Activated CD4-positive, alpha-beta memory T cell treated with anti-CD3 and anti-CD28 coated beads for 36 hours (primary cell): ENCODE measurements at regions not wholly inside any gene's neighbourhood (a gene's known extent, or its start where the extent isn't known, plus 50 kb on each side); places are given as distances from the start of the nearest gene placed in this dataset.

Source experiments
- CTCF ChIA-PET: fragments of 350-600 bp; sonication (Branson Sonifier 250); formaldehyde crosslinking; loops from one replicate; lab custom pipeline; 2021; ENCODE audit warnings: antibody characterized with exemption, inconsistent platforms; lab: Charles Lee
- POLR2A ChIA-PET: fragments of 350-600 bp; sonication (Branson Sonifier 250); formaldehyde crosslinking; loops from one replicate; lab custom pipeline; 2021; ENCODE audit warnings: antibody characterized with exemption; lab: Charles Lee
- DNase-seq: peaks from one replicate; pipeline ENCODE4 v3.0.0-alpha.2; 2020
- H3K27ac Mint-ChIP-seq: one replicate; pipeline ENCODE4 v1.8.0; 2021; ENCODE audit warnings: mixed read lengths
- H3K27me3 Mint-ChIP-seq: one replicate; pipeline ENCODE4 v1.8.0; 2021; ENCODE audit warnings: mixed read lengths
- H3K36me3 Mint-ChIP-seq: one replicate; pipeline ENCODE4 v1.8.0; 2021; ENCODE audit warnings: mixed read lengths
- H3K4me1 Mint-ChIP-seq: one replicate; pipeline ENCODE4 v1.8.0; 2021; ENCODE audit warnings: low read depth, mixed read lengths
- H3K4me3 Mint-ChIP-seq: one replicate; pipeline ENCODE4 v1.8.0; 2021; ENCODE audit warnings: mild to moderate bottlenecking, mixed read lengths
- H3K9me3 Mint-ChIP-seq: one replicate; pipeline ENCODE4 v1.8.0; 2021; ENCODE audit warnings: mixed read lengths
- intact Hi-C: fragments of 100-400 bp; cut with micrococcal nuclease; formaldehyde crosslinking; loops from one replicate; pipeline ENCODE4 v1.15.1; 2023

DNA sequence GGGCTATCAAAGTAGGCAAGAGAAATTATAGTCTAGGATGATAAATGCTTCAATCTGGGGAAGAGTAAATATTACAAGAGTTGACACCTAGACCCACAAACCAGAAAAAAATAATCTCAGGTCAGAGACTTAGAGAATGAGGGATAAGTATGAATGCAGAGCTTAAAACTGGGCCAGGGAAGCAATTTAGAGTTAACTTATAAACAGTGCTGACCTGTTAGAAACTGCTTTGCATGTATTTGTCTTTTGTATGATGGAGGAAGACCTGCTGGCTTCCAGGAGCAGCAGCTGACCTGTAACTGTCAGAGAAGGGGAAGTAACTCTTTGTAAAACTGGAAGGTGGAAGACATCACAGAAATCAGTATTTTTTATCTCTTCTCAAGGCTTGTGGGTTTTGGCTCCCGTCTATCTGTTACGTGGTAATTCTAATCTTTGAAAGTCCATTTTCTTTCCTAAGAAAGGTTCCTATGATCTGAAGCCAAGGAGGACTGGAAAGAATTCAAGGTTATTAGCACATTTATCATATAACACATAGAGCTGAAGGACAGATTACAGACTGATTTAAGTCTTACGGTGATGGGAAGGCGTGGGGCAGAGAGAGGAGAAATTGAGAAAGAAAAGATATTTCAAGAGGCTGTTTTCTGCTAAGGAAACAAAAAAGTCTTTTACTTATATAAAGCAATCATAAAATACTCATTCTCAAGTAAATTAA is 114.7 kb upstream of the ADAMTS19 start:
- no peak overlapping the region for H3K4me3 Mint-ChIP-seq
- DNase-seq: no peak
- peaks cover 2% of the 10 kb centered on the region for H3K36me3 Mint-ChIP-seq
- intact Hi-C loops: no loop called here
- H3K9me3 Mint-ChIP-seq: peaks cover 29% of the 10 kb centered on the region
- CTCF ChIA-PET: no interaction called here
- H3K27ac Mint-ChIP-seq: no peak overlapping the region
- POLR2A ChIA-PET: no interaction called here
- H3K4me1 Mint-ChIP-seq: no peaks in the 10 kb centered on the region
- no peaks in the 10 kb centered on the region for H3K27me3 Mint-ChIP-seq

DNA sequence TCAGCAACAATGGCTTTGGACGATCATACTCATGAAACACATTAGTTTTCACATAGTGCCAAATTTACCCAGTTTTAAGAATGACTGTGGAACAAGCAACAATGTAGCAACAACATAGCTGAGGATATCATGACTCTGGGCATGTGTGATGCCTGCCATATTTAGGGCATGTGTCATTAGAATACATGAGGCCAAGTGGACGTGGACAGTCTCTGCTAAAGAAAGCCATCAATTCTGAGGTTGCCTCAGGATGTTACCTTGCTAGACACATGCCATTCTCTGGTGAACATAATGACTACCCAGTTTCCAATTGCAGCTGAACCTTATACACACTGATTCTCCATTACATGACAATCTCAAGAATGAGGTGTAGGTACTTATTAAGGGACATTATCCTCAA is 103.3 kb upstream of the ADAMTS19 start:
- H3K36me3 Mint-ChIP-seq: no peaks in the 10 kb centered on the region
- peaks cover 2% of the 10 kb centered on the region for H3K9me3 Mint-ChIP-seq
- no peaks in the 10 kb centered on the region for H3K4me1 Mint-ChIP-seq
- ChIA-PET POLR2A (no interaction called here), CTCF (no interaction called here)
- intact Hi-C loops: no loop called here
- no peak for DNase-seq
- no peak overlapping the region for H3K4me3 Mint-ChIP-seq
- no peaks in the 10 kb centered on the region for H3K27me3 Mint-ChIP-seq
- no peak overlapping the region for H3K27ac Mint-ChIP-seq

DNA sequence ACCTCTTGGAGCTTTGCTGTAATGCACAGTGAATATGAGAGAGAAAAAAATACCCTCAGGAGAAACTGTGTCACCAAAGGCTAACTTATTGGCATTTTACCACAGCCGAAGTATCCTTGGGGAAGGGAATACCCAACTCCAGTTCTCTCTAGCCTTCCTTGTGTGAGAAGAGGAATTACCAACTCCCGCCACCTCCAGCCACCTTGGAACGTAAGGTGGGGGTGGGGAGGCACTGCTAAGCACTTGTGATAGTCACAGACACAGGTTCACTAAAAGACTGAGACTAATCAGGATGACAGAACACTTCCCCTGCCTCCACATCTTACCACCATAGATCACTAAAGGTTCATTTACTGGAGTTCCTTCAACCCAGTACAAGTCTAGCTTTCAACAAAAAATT is 102.0 kb upstream of the ADAMTS19 start:
- Mint-ChIP-seq H3K27ac (no peak overlapping the region), H3K4me1 (no peaks in the 10 kb centered on the region), H3K27me3 (no peaks in the 10 kb centered on the region), H3K4me3 (no peak overlapping the region), H3K36me3 (no peaks in the 10 kb centered on the region), H3K9me3 (peaks cover 2% of the 10 kb centered on the region)
- intact Hi-C loops: no loop called here
- POLR2A ChIA-PET: no interaction called here
- CTCF ChIA-PET: no interaction called here
- no peak for DNase-seq

DNA sequence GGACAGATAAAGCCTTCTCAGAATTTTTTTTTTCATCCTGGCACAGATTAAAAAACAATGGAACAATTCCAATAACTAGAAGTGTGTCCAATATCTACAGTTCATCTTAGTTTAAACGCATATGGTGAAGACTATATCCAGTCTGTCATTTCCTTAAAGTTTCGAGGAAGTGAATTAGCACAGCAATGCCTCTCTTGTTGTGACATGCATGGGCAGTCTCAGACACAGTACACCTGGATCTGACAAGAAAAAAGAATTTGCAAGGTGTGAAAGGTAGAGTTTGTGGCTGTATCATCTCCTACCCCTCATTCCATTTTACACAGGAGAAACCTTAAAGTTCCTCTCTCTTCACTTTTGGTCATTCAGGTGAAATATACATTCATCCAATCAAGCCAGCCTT is 100.6 kb upstream of the ADAMTS19 start:
- DNase-seq: no peak
- Mint-ChIP-seq H3K27me3 (no peaks in the 10 kb centered on the region), H3K9me3 (peaks cover 2% of the 10 kb centered on the region), H3K4me3 (no peak overlapping the region), H3K36me3 (no peaks in the 10 kb centered on the region), H3K27ac (no peak overlapping the region), H3K4me1 (no peaks in the 10 kb centered on the region)
- intact Hi-C loops: no loop called here
- ChIA-PET POLR2A (no interaction called here), CTCF (no interaction called here)

DNA sequence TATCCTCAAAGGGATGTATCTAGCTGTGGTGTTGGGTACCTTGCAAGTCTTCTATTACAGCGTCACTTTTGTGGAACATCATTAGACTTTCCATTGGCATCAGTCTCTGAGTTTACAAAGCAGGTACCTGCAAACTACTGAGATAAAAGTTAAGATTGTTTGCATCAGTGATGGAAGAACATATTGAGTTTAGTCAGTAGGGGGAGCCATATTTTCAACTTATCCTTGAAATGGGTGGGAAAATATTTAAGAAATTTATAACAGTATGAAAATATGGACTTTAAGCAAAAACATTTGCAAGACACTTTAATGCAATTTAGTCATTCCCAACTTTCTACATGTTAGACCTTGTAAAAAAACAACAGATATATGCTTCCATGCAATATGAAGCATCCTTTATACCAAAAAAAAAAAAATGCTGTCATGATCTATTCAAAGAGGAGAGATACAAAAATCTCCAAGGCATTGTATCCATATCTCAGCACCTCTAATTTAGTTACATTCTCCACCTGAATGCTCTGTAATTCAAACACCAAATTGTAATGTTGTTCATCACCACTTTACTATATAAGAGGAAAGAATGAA is 98.6 kb upstream of the ADAMTS19 start:
- DNase-seq: no peak
- ChIA-PET CTCF (no interaction called here), POLR2A (no interaction called here)
- H3K4me3 Mint-ChIP-seq: no peak overlapping the region
- no peaks in the 10 kb centered on the region for H3K4me1 Mint-ChIP-seq
- no peak overlapping the region for H3K27ac Mint-ChIP-seq
- H3K36me3 Mint-ChIP-seq: peaks cover 2% of the 10 kb centered on the region
- H3K9me3 Mint-ChIP-seq: peaks cover 15% of the 10 kb centered on the region
- intact Hi-C loops: loop anchor here (10.0 kb wide), 1 partner anchor 403 kb away; no protein-coding TSS in a partner anchor
- H3K27me3 Mint-ChIP-seq: no peaks in the 10 kb centered on the region

DNA sequence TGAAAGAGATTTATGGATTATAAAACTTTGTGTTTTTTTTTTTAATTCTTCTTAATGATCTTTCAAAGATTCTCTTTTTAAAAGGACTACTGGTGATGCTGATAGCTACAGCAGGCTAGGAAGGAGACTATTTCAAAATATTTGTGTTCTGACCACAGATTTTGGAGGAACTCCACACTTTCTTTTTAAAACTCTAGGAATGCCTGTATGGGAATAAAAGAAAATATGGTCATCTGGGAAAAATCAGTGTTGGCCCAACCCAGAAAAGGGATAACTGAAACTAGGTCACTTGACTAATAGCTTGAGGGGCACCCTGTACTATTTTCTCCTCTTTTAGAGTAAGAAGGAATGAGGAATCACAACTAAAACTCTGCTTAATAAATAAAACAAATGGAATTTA is 97.6 kb upstream of the ADAMTS19 start:
- Mint-ChIP-seq H3K4me1 (no peaks in the 10 kb centered on the region), H3K27me3 (no peaks in the 10 kb centered on the region), H3K9me3 (peaks cover 15% of the 10 kb centered on the region), H3K4me3 (no peak overlapping the region), H3K36me3 (peaks cover 2% of the 10 kb centered on the region), H3K27ac (no peak overlapping the region)
- intact Hi-C loops: loop anchor here (10.0 kb wide), 1 partner anchor 402 kb away; no protein-coding TSS in a partner anchor
- POLR2A ChIA-PET: no interaction called here
- no peak for DNase-seq
- CTCF ChIA-PET: interaction anchor here (0.7 kb wide), 1 partner anchor 1984 kb away, joined by 4 read pairs; no protein-coding TSS in a partner anchor

DNA sequence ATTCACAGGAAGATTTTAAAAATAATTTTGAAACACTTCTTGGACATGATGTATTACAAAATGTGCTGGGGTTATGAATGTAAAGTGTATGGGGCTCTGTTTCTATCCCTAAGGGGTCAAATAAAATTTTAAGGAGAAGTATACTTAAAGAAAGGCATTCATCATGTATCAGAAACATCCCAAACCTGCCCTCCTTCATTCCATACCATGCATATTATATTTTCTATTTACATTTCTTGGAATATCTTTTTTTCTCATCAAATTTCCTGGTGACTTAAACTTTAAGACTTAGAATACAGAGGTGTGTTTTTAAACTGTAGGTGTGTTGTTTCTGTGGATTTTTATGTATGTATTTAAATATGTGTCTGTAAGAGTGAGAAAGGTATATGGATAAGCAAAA is 96.1 kb upstream of the ADAMTS19 start:
- DNase-seq: no peak
- H3K36me3 Mint-ChIP-seq: peaks cover 2% of the 10 kb centered on the region
- no peaks in the 10 kb centered on the region for H3K4me1 Mint-ChIP-seq
- ChIA-PET CTCF (no interaction called here), POLR2A (no interaction called here)
- H3K27me3 Mint-ChIP-seq: no peaks in the 10 kb centered on the region
- intact Hi-C loops: loop anchor here (10.0 kb wide), 1 partner anchor 401 kb away; no protein-coding TSS in a partner anchor
- peaks cover 15% of the 10 kb centered on the region for H3K9me3 Mint-ChIP-seq
- no peak overlapping the region for H3K4me3 Mint-ChIP-seq
- H3K27ac Mint-ChIP-seq: no peak overlapping the region

DNA sequence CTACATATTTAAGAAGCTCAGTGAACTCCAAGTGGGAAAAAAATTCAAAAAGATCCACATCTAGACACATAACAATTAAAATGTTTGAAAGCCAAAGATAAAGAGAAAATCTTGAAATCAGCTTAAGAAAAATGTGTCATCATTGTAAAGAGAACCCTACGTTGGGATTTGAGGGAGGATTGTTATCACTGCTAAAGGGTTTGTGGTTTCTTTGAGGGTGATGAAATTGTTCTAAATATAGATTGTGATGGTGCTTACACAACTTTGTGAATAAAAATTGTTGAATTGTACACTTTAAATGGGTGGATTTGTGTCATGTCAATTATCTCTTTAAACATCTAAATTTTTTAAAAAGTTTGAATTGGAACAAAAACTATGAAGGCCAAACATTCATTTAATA is 92.2 kb upstream of the ADAMTS19 start:
- Mint-ChIP-seq H3K27me3 (no peaks in the 10 kb centered on the region), H3K4me1 (no peaks in the 10 kb centered on the region), H3K27ac (no peak overlapping the region), H3K4me3 (no peak overlapping the region), H3K9me3 (peaks cover 12% of the 10 kb centered on the region), H3K36me3 (peaks cover 2% of the 10 kb centered on the region)
- DNase-seq: no peak
- intact Hi-C loops: loop anchor here (10.0 kb wide), 1 partner anchor 397 kb away; no protein-coding TSS in a partner anchor
- CTCF ChIA-PET: no interaction called here
- POLR2A ChIA-PET: no interaction called here

DNA sequence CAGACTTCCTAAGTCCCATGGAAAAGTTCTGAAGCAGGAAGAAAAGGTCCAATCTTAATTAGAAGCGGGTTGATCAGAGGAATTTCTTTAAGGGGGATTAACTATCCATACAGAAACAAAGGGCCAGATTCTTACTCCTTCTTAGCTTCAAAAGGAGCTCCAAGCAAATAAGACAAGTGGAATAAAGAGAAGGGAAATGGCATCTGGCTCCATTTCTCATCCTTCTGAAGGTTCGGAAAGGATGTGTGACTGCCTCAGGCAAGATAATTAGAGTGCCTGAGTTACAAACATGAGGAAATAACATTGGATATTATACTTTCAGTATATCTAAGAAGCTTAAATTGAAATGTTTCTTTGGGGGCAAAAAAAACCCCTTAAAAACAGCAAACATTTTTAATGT is 88.1 kb upstream of the ADAMTS19 start:
- Mint-ChIP-seq H3K27ac (no peak overlapping the region), H3K9me3 (no peaks in the 10 kb centered on the region), H3K27me3 (no peaks in the 10 kb centered on the region), H3K36me3 (no peaks in the 10 kb centered on the region), H3K4me3 (no peak overlapping the region), H3K4me1 (no peaks in the 10 kb centered on the region)
- ChIA-PET POLR2A (no interaction called here), CTCF (no interaction called here)
- intact Hi-C loops: no loop called here
- no peak for DNase-seq

DNA sequence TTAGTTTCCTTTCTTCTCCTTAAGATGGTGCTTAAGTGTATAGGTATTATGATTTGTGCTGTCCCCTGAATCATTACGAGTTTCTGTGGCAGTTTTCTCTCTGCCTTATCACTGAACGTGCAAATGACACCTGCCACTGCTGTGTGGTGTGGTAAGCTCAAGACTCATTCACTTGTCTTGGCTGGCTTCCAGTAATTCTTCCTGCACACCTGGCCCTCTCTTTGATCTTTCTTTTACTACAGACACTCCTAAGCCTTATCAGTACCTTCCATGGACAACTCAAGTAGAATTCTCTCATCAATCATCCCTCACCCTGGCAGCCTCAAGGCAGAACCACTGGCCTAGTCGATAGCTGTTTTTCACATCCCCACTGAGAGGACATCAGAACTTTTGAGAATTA is 82.6 kb upstream of the ADAMTS19 start:
- POLR2A ChIA-PET: no interaction called here
- H3K27me3 Mint-ChIP-seq: no peaks in the 10 kb centered on the region
- CTCF ChIA-PET: no interaction called here
- no peak for DNase-seq
- no peaks in the 10 kb centered on the region for H3K9me3 Mint-ChIP-seq
- no peaks in the 10 kb centered on the region for H3K36me3 Mint-ChIP-seq
- intact Hi-C loops: no loop called here
- H3K4me1 Mint-ChIP-seq: no peaks in the 10 kb centered on the region
- H3K4me3 Mint-ChIP-seq: no peak overlapping the region
- H3K27ac Mint-ChIP-seq: no peak overlapping the region

DNA sequence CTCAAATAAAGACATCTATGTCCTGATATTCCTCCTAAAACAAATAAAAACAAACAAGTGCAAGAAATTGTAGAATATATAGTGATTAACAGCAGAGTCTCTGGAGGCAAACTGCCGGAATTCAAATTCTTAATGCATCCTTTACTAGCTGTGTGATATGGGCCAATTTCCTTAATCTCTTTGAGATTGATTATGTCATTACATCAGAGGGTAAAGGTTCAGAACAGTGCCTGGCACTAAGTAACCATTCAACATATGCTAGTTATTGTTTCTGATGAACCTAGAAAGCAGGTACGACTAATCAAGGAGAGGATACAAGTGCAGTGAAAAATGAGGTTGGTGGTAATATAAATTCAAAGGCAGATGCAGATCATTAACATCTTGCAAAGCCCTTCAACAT is 81.1 kb upstream of the ADAMTS19 start:
- ChIA-PET CTCF (no interaction called here), POLR2A (no interaction called here)
- H3K4me3 Mint-ChIP-seq: no peak overlapping the region
- H3K27ac Mint-ChIP-seq: no peak overlapping the region
- intact Hi-C loops: no loop called here
- H3K9me3 Mint-ChIP-seq: no peaks in the 10 kb centered on the region
- no peak for DNase-seq
- no peaks in the 10 kb centered on the region for H3K27me3 Mint-ChIP-seq
- H3K36me3 Mint-ChIP-seq: no peaks in the 10 kb centered on the region
- no peaks in the 10 kb centered on the region for H3K4me1 Mint-ChIP-seq

DNA sequence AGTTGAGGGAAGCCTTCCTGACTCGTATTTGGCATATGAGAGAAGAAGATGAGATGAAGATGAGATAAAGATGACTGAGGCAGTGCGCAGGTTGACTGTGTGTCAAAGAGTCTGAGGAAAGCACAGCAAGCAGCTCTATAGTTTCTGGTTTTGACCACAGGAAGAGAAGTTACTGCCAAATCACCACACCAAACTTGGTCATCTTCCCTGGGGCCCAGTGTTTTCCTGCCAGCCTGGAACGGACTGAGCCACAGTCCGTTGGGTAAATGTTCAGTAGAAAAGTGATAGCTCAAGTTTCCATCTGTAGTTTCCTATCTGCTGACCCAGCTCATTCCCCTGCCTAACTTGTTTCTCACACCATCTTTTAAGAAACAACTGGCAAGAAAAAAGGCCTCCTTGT is 80.7 kb upstream of the ADAMTS19 start:
- Mint-ChIP-seq H3K9me3 (no peaks in the 10 kb centered on the region), H3K36me3 (no peaks in the 10 kb centered on the region), H3K27ac (no peak overlapping the region), H3K4me1 (no peaks in the 10 kb centered on the region), H3K27me3 (no peaks in the 10 kb centered on the region), H3K4me3 (no peak overlapping the region)
- DNase-seq: no peak
- ChIA-PET CTCF (no interaction called here), POLR2A (no interaction called here)
- intact Hi-C loops: no loop called here
